HG03354 (cell line): ENCODE measurements at regions not wholly inside any gene's neighbourhood (a gene's known extent, or its start where the extent isn't known, plus 50 kb on each side); places are given as distances from the start of the nearest gene placed in this dataset.

Source experiments
- ATAC-seq: cut with Tn5 transposase; IDR thresholded peaks from one replicate; pipeline ENCODE4 v1.9.1; 2021; ENCODE audit warnings: mild to moderate bottlenecking; ENCODE audit not compliant: unreplicated experiment, poor library complexity, severe bottlenecking

GRCh38 chr6:98627129-98627775 is 207.1 kb upstream of the POU3F2 start:
- no peak for ATAC-seq

GRCh38 chr6:98633886-98634285 is 200.5 kb upstream of the POU3F2 start:
- ATAC-seq, result no peak

GRCh38 chr6:98634569-98634968 is 199.8 kb upstream of the POU3F2 start:
- no peak for ATAC-seq

- no peak for ATAC-seq
Measured at GRCh38 chr6:98635191-98635590, 199.2 kb upstream of the POU3F2 start.

GRCh38 chr6:98636941-98637340 is 197.4 kb upstream of the POU3F2 start:
- no peak for ATAC-seq

- ATAC-seq, result no peak
Measured at GRCh38 chr6:98639089-98639635, 195.2 kb upstream of the POU3F2 start.

- ATAC-seq, result no peak
Measured at GRCh38 chr6:98640366-98640765, 194.0 kb upstream of the POU3F2 start.

- no peak for ATAC-seq
Measured at GRCh38 chr6:98641949-98642719, 192.2 kb upstream of the POU3F2 start.

GRCh38 chr6:98644063-98644462 is 190.3 kb upstream of the POU3F2 start:
- no peak for ATAC-seq

- no peak for ATAC-seq
Measured at GRCh38 chr6:98648211-98648914, 186.0 kb upstream of the POU3F2 start.

GRCh38 chr6:98650941-98651340 is 183.4 kb upstream of the POU3F2 start:
- no peak for ATAC-seq

- ATAC-seq, result no peak
Measured at GRCh38 chr6:98653179-98653578, 181.2 kb upstream of the POU3F2 start.

- ATAC-seq, result no peak
Measured at GRCh38 chr6:98657764-98658163, 176.6 kb upstream of the POU3F2 start.

- ATAC-seq, result no peak
Measured at GRCh38 chr6:98669371-98669770, 165.0 kb upstream of the POU3F2 start.

GRCh38 chr6:98670045-98670746 is 164.2 kb upstream of the POU3F2 start:
- no peak for ATAC-seq

- no peak for ATAC-seq
Measured at GRCh38 chr6:98672681-98673475, 161.5 kb upstream of the POU3F2 start.

- no peak for ATAC-seq
Measured at GRCh38 chr6:98678481-98678880, 155.9 kb upstream of the POU3F2 start.

GRCh38 chr6:98686008-98686601 is 148.3 kb upstream of the POU3F2 start:
- ATAC-seq, result no peak

- ATAC-seq, result no peak
Measured at GRCh38 chr6:98687752-98688151, 146.6 kb upstream of the POU3F2 start.
